Cardiac fibroblast (primary cell): ENCODE measurements at regions not wholly inside any gene's neighbourhood (a gene's known extent, or its start where the extent isn't known, plus 50 kb on each side); places are given as distances from the start of the nearest gene placed in this dataset.

ENCODE experiments used
- DNase-seq, 2 donors: peaks; one replicate each; pipeline versions ENCODE4 v3.0.0 to v3.0.0-alpha.2; 2010; ENCODE audit warnings: low read depth in 2 of 2
- H3K4me3 ChIP-seq, 2 donors: replicated peaks in 1 of 2; 1 replicate in 1 of 2; 2 replicates in 1 of 2; pipeline ENCODE4 v1.5.1; 2011; ENCODE audit warnings: low read depth in 2 of 2, low read length in 2 of 2, mild to moderate bottlenecking in 2 of 2, moderate library complexity in 1 of 2
- CTCF ChIP-seq: IDR thresholded peaks from one replicate; pipeline ENCODE4 v1.5.1; 2011; ENCODE audit warnings: low read depth, mild to moderate bottlenecking, low read length, inconsistent platforms

DNA sequence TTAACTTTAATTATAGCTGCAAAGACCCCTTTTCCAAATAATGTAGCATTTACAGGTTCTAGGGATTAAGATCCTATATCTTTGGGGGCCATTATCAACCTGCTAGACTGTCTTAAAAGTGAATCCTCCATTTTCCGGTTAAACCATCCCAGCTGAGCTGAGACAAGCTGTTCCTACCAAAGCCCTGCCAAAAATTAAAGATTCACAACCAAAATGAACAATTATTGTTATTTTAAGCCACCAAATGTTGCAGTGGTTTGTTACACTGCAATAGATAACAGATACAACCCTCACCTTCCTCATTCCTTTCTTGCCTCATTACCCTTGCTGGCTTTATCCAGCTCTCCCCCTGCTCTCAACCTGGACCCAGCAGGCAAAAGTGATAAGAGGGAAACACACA, 343.4 kb downstream of the CDK5RAP2 start:
- no peak for TF ChIP-seq CTCF
- H3K4me3 ChIP-seq = no peak overlapping the region
- DNase-seq = no peak

GRCh38 chr9:120235081-120235480, 344.9 kb downstream of the CDK5RAP2 start:
- TF ChIP-seq CTCF = no peak
- DNase-seq = no peak
- H3K4me3 ChIP-seq = no peak overlapping the region

DNA sequence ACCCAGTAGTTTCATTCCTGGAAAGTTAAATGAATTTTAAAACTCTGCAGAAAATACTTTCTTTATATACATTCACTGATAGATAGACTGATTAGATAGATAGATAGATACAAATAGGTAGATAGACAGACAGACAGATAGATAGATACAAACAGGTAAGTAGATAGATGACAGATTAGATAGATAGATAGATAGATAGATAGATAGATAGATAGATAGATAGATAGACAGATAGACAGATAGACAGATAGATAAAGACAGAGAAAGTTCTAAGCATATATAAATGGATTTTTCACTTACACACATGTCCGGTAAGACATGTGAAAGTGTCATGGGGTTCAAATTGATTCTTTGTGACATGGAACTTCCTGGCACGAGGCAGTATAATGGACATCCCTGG, 349.7 kb downstream of the CDK5RAP2 start:
- H3K4me3 ChIP-seq = no peak overlapping the region
- no peak for TF ChIP-seq CTCF
- no peak for DNase-seq

- no peak for TF ChIP-seq CTCF
- H3K4me3 ChIP-seq = no peak overlapping the region
- no peak for DNase-seq
Measured at GRCh38 chr9:120221844-120222243, 358.1 kb downstream of the CDK5RAP2 start.

- no peak for DNase-seq
- H3K4me3 ChIP-seq = no peak overlapping the region
- no peak for TF ChIP-seq CTCF
Measured at GRCh38 chr9:120214332-120214731, 365.6 kb downstream of the CDK5RAP2 start.

DNA sequence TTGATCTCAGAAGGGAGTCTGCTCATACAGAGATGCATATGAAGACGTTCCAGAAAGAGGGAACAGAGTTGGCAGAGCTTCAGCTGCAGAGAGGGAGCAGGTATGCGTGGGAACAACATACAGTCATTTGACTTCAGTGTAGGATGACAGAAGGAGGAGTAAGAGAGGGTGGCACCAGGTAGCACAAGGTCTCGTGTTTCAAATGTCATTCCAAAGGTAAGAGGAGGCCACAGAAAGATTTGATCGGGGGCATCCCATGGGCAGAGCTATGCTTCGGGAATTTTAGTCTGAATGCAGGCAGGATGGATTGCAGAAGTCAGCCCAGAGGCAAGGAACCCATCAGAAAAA, 367.1 kb downstream of the CDK5RAP2 start:
- no peak for TF ChIP-seq CTCF

GRCh38 chr9:120212153-120212852, 367.7 kb downstream of the CDK5RAP2 start:
- no peak for DNase-seq
- H3K4me3 ChIP-seq = no peak overlapping the region
- TF ChIP-seq CTCF = no peak

More for the DNA sequence above, 367.1 kb downstream of the CDK5RAP2 start:
- DNase-seq = no peak
- H3K4me3 ChIP-seq = no peak overlapping the region
